Fibroblast of lung (primary cell): ENCODE measurements at regions not wholly inside any gene's neighbourhood (a gene's known extent, or its start where the extent isn't known, plus 50 kb on each side); places are given as distances from the start of the nearest gene placed in this dataset.
"Not testable (repeated sequence)": the region's sequence is repeated elsewhere in the genome, so short reads cannot be mapped to it uniquely, and the experiment has no call there.

Experiments used
- DNase-seq, 2 donors: peaks; one replicate each; pipeline versions ENCODE4 v3.0.0 to v3.0.0-alpha.2; 2010; ENCODE audit warnings: low read depth in 2 of 2
- H2AFZ ChIP-seq: 2 replicates; pipeline ENCODE4 v1.5.1; 2012; ENCODE audit warnings: low read length, control low read depth, inconsistent platforms
- H3K27ac ChIP-seq: 2 replicates; pipeline ENCODE4 v1.5.1; 2011; ENCODE audit warnings: low read length, control low read depth; ENCODE audit not compliant: insufficient read depth
- H3K27me3 ChIP-seq: 2 replicates; pipeline ENCODE4 v1.5.1; 2011; ENCODE audit warnings: mild to moderate bottlenecking, low read length; ENCODE audit not compliant: control insufficient read depth, insufficient read depth
- H3K36me3 ChIP-seq: 2 replicates; pipeline ENCODE4 v1.5.1; 2011; ENCODE audit warnings: low read length; ENCODE audit not compliant: control insufficient read depth, insufficient read depth
- H3K4me1 ChIP-seq: 2 replicates; pipeline ENCODE4 v1.5.1; 2011; ENCODE audit warnings: low read length; ENCODE audit not compliant: control insufficient read depth, insufficient read depth; ENCODE audit errors: extremely low read depth
- H3K4me2 ChIP-seq: 2 replicates; pipeline ENCODE4 v1.5.1; 2011; ENCODE audit warnings: low read length, control low read depth; ENCODE audit not compliant: insufficient read depth; ENCODE audit errors: extremely low read depth
- H3K4me3 ChIP-seq, 4 experiments: fragments of 200-600 bp in 1 of 4; sonication (generic) in 1 of 4; replicated peaks in 1 of 4; 2 replicates each; pipeline ENCODE4 v1.5.1; 2011 to 2016; ENCODE audit warnings: low read length in 4 of 4, low read depth in 3 of 4, mild to moderate bottlenecking in 3 of 4, control low read depth in 2 of 4, inconsistent platforms in 1 of 4, mixed read lengths in 1 of 4; ENCODE audit not compliant: insufficient read depth in 1 of 4; ENCODE audit errors: control extremely low read depth in 1 of 4
- H3K79me2 ChIP-seq: 2 replicates; pipeline ENCODE4 v1.5.1; 2012; ENCODE audit warnings: mild to moderate bottlenecking, low read length, inconsistent platforms; ENCODE audit not compliant: control insufficient read depth, insufficient read depth
- H3K9ac ChIP-seq: 2 replicates; pipeline ENCODE4 v1.5.1; 2011; ENCODE audit warnings: mild to moderate bottlenecking, low read length, control low read depth; ENCODE audit not compliant: insufficient read depth
- H3K9me3 ChIP-seq: 2 replicates; pipeline ENCODE4 v1.5.1; 2012; ENCODE audit warnings: low read depth, low read length; ENCODE audit not compliant: control insufficient read depth, insufficient read depth
- H4K20me1 ChIP-seq: 2 replicates; pipeline ENCODE4 v1.5.1; 2011; ENCODE audit warnings: low read length; ENCODE audit not compliant: control insufficient read depth, insufficient read depth; ENCODE audit errors: extremely low read depth
- EZH2 ChIP-seq: IDR thresholded peaks from 2 replicates; pipeline ENCODE4 v1.5.1; 2012; ENCODE audit warnings: low read length, control low read depth, mild to moderate bottlenecking; ENCODE audit errors: missing control alignments
- TF ChIP-seq, protein P1 (sequence below), 2 donors: IDR thresholded peaks in 1 of 2; conservative IDR thresholded peaks in 1 of 2; 1 replicate in 1 of 2; 2 replicates in 1 of 2; pipeline ENCODE4 v1.5.1; 2011 to 2012; ENCODE audit warnings: low read length in 2 of 2, control low read depth in 1 of 2, inconsistent platforms in 1 of 2, low read depth in 1 of 2, mild to moderate bottlenecking in 1 of 2

- H3K4me3 ChIP-seq, result no peak overlapping the region
- no peaks in the 10 kb centered on the region for H4K20me1 ChIP-seq
- H3K9me3 ChIP-seq, result no peaks in the 10 kb centered on the region
- no peak overlapping the region for H3K9ac ChIP-seq
- no peaks in the 10 kb centered on the region for H3K27me3 ChIP-seq
- H3K27ac ChIP-seq, result no peak overlapping the region
- TF ChIP-seq EZH2, result no peak
- TF ChIP-seq, protein P1, sequence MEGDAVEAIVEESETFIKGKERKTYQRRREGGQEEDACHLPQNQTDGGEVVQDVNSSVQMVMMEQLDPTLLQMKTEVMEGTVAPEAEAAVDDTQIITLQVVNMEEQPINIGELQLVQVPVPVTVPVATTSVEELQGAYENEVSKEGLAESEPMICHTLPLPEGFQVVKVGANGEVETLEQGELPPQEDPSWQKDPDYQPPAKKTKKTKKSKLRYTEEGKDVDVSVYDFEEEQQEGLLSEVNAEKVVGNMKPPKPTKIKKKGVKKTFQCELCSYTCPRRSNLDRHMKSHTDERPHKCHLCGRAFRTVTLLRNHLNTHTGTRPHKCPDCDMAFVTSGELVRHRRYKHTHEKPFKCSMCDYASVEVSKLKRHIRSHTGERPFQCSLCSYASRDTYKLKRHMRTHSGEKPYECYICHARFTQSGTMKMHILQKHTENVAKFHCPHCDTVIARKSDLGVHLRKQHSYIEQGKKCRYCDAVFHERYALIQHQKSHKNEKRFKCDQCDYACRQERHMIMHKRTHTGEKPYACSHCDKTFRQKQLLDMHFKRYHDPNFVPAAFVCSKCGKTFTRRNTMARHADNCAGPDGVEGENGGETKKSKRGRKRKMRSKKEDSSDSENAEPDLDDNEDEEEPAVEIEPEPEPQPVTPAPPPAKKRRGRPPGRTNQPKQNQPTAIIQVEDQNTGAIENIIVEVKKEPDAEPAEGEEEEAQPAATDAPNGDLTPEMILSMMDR (conservative IDR thresholded peaks at IDR 0.05 in 1 of 2, IDR thresholded peaks at IDR 0.05 in 1 of 2; ENCODE audit: low read depth in 1 of 2, low read length in 2 of 2), result no peak
- H3K36me3 ChIP-seq, result no peaks in the 10 kb centered on the region
- H3K4me1 ChIP-seq, result no peaks in the 10 kb centered on the region
- no peak overlapping the region for H2AFZ ChIP-seq
- DNase-seq, result no peak
- H3K4me2 ChIP-seq, result no peak overlapping the region
- no peaks in the 10 kb centered on the region for H3K79me2 ChIP-seq
Measured at GRCh38 chr19:30289336-30289735, 82.8 kb upstream of the ZNF536 start.

DNA sequence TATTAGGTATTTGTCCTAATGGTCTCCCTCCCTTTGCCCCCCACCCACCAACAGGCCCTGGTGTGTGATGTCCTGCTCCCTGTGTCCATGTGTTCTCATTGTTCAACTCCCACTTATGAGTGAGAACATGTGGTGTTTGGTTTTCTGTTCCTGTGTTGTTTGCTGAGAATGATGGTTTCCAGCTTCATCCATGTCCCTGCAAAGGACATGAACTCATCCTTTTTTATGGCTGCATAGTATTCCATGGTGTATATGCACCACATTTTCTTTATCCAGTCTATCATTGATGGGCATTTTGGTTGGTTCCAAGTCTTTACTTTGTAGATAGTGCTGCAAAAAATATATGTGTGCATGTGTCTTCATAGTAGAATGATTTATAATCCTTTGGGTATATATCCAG, 81.4 kb upstream of the ZNF536 start:
- DNase-seq, H4K20me1 ChIP-seq, H3K79me2 ChIP-seq, H2AFZ ChIP-seq, H3K27me3 ChIP-seq, H3K4me3 ChIP-seq, H3K4me1 ChIP-seq, H3K4me2 ChIP-seq, H3K27ac ChIP-seq, H3K36me3 ChIP-seq, H3K9ac ChIP-seq, H3K9me3 ChIP-seq: not testable (repeated sequence)

DNA sequence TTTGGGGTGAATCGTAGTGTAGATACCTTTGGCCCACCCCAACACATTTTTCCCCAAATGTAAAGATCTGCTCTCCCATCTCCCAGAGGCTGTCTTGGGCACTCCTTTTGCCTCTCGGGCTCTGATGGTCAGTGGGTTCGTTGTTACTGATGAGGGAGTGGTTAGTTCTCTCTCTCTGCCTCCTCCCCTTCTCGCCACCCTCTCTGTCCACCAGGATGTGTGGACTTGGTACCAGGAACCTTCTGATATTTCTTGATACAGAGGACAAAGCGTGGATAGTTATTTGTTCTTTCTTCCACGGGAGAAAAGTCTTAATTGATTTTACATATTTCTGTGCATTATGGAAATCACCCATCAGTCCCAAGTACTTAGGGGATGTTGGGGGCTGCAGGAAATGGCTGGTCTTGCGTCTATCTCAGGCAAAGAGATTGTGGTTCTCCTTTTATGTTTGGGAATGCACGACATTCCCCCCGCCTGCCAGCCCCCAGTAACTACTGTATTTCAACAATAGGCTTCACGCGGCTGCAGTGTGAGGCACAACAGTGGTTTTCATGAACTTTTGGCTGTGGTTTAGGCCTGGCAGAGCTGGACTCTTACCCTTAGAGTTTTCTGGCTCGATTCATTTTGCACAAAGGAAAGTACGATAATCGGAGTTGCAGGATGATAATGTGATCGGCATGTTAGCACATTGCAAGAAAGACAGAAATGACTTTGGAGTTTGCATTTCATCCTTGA, 79.0 kb upstream of the ZNF536 start:
- Histone ChIP-seq H3K79me2 (no peaks in the 10 kb centered on the region), H4K20me1 (no peaks in the 10 kb centered on the region), H3K9ac (no peak overlapping the region), H3K36me3 (no peaks in the 10 kb centered on the region), H3K27ac (no peak overlapping the region), H3K9me3 (no peaks in the 10 kb centered on the region), H3K4me1 (no peaks in the 10 kb centered on the region), H3K4me3 (no peak overlapping the region), H3K27me3 (no peaks in the 10 kb centered on the region), H2AFZ (no peak overlapping the region), H3K4me2 (no peak overlapping the region)
- no peak for DNase-seq
- no peak for TF ChIP-seq EZH2
- TF ChIP-seq, protein P1 (conservative IDR thresholded peaks at IDR 0.05 in 1 of 2, IDR thresholded peaks at IDR 0.05 in 1 of 2; ENCODE audit: low read depth in 1 of 2, low read length in 2 of 2), result no peak
